HepG2 (cell line): ENCODE measurements at regions not wholly inside any gene's neighbourhood (a gene's known extent, or its start where the extent isn't known, plus 50 kb on each side); places are given as distances from the start of the nearest gene placed in this dataset.
A peak's percentile ranks its signal among the peaks of the same experiment; 100 is the strongest.

Experiments used
- AGO1 ChIP-seq: fragments of 200-400 bp; formaldehyde crosslinking; IDR thresholded peaks from 2 replicates; pipeline ENCODE4 v1.6.1; 2017; ENCODE audit warnings: mild to moderate bottlenecking, low read depth, low read length, moderate library complexity; ENCODE audit not compliant: poor library complexity, severe bottlenecking
- AKNA ChIP-seq: sonication (generic); formaldehyde crosslinking; IDR thresholded peaks from 2 replicates; pipeline ENCODE4 v1.4.0; 2020; ENCODE audit warnings: missing genetic modification reagents, borderline replicate concordance
- ATAD3A ChIP-seq: sonication (generic); formaldehyde crosslinking; IDR thresholded peaks from 2 replicates; pipeline ENCODE4 v1.4.0; 2020; ENCODE audit warnings: missing genetic modification reagents
- CENPT ChIP-seq: sonication (generic); formaldehyde crosslinking; IDR thresholded peaks from 2 replicates; pipeline ENCODE4 v1.8.0; 2022; ENCODE audit warnings: low read depth, mild to moderate bottlenecking, moderate library complexity, missing genetic modification reagents
- CREB1 ChIP-seq, 2 experiments: fragments of 450-650 bp in 1 of 2; IDR thresholded peaks; 2 replicates each; pipeline ENCODE4 v1.6.1; 2016 to 2017; ENCODE audit warnings: control low read depth in 1 of 2, mild to moderate bottlenecking in 1 of 2, missing compliant biosample characterization in 1 of 2, missing genetic modification characterization in 1 of 2
- FOSL1 ChIP-seq: sonication (generic); formaldehyde crosslinking; IDR thresholded peaks from 2 replicates; pipeline ENCODE4 v1.9.0; 2021; ENCODE audit warnings: missing genetic modification reagents, borderline replicate concordance
- HOMEZ ChIP-seq: IDR thresholded peaks from 2 replicates; pipeline ENCODE4 v1.6.1; 2016; ENCODE audit warnings: low read depth
- IKZF1 ChIP-seq: fragments of 450-650 bp; IDR thresholded peaks from 2 replicates; pipeline ENCODE4 v1.7.1; 2016
- IKZF4 ChIP-seq: sonication (generic); formaldehyde crosslinking; IDR thresholded peaks from 2 replicates; pipeline ENCODE4 v1.5.1; 2020; ENCODE audit warnings: borderline replicate concordance, mild to moderate bottlenecking, low read depth, missing genetic modification reagents; ENCODE audit errors: not compliant biosample characterization
- KDM4B ChIP-seq: sonication (generic); formaldehyde crosslinking; IDR thresholded peaks from 2 replicates; pipeline ENCODE4 v1.4.0; 2020; ENCODE audit warnings: missing genetic modification reagents
- NFKB2 ChIP-seq: sonication (generic); formaldehyde crosslinking; IDR thresholded peaks from 2 replicates; pipeline ENCODE4 v1.4.0; 2020; ENCODE audit warnings: missing genetic modification reagents, borderline replicate concordance
- PAX8 ChIP-seq: sonication (generic); formaldehyde crosslinking; IDR thresholded peaks from 2 replicates; pipeline ENCODE4 v1.8.0; 2022; ENCODE audit warnings: mild to moderate bottlenecking, missing genetic modification reagents, borderline replicate concordance
- PRMT3 ChIP-seq: sonication (generic); formaldehyde crosslinking; IDR thresholded peaks from 2 replicates; pipeline ENCODE4 v1.8.1; 2022; ENCODE audit warnings: low read depth, mild to moderate bottlenecking, moderate library complexity, missing genetic modification reagents, borderline replicate concordance
- SALL2 ChIP-seq: sonication (generic); formaldehyde crosslinking; IDR thresholded peaks from 2 replicates; pipeline ENCODE4 v1.8.1; 2023; ENCODE audit warnings: mild to moderate bottlenecking, missing genetic modification reagents, inconsistent platforms
- SMAD3 ChIP-seq: sonication (generic); formaldehyde crosslinking; IDR thresholded peaks from 2 replicates; pipeline ENCODE4 v1.4.0; 2020; ENCODE audit warnings: missing genetic modification reagents
- SNAI1 ChIP-seq: sonication (generic); formaldehyde crosslinking; IDR thresholded peaks from 2 replicates; pipeline ENCODE4 v1.5.0; 2020; ENCODE audit warnings: mild to moderate bottlenecking, missing genetic modification reagents, borderline replicate concordance
- SP4 ChIP-seq: sonication (generic); formaldehyde crosslinking; IDR thresholded peaks from 2 replicates; pipeline ENCODE4 v1.8.1; 2023; ENCODE audit warnings: mild to moderate bottlenecking, missing genetic modification reagents
- U2AF2 ChIP-seq: fragments of 200-400 bp; formaldehyde crosslinking; IDR thresholded peaks from 2 replicates; pipeline ENCODE4 v1.6.1; 2017; ENCODE audit warnings: low read depth, mild to moderate bottlenecking, low read length
- ZIK1 ChIP-seq: sonication (generic); formaldehyde crosslinking; IDR thresholded peaks from 2 replicates; pipeline ENCODE4 v1.5.0; 2020; ENCODE audit warnings: mild to moderate bottlenecking, low read depth, missing genetic modification reagents, borderline replicate concordance
- ZKSCAN8 ChIP-seq: IDR thresholded peaks from 2 replicates; pipeline ENCODE4 v1.6.1; 2016; ENCODE audit warnings: borderline replicate concordance, missing genetic modification reagents, missing compliant biosample characterization
- ZNF230 ChIP-seq: sonication (generic); formaldehyde crosslinking; IDR thresholded peaks from 2 replicates; pipeline ENCODE4 v1.4.0; 2020; ENCODE audit warnings: mild to moderate bottlenecking, missing genetic modification reagents
- ZNF343 ChIP-seq: sonication (generic); formaldehyde crosslinking; IDR thresholded peaks from 2 replicates; pipeline ENCODE4 v1.4.0; 2020; ENCODE audit warnings: mild to moderate bottlenecking, missing genetic modification reagents
- ZNF570 ChIP-seq: sonication (generic); formaldehyde crosslinking; IDR thresholded peaks from 2 replicates; pipeline ENCODE4 v1.4.0; 2020; ENCODE audit warnings: mild to moderate bottlenecking, missing genetic modification reagents, borderline replicate concordance
- ZSCAN30 ChIP-seq: sonication (generic); formaldehyde crosslinking; IDR thresholded peaks from 2 replicates; pipeline ENCODE4 v1.5.0; 2020; ENCODE audit warnings: mild to moderate bottlenecking, missing genetic modification reagents

- TF ChIP-seq KDM4B (CRISPR knock-in tag) = no peak
- no peak for TF ChIP-seq AGO1
- TF ChIP-seq U2AF2 = no peak
- no peak for TF ChIP-seq ATAD3A
- TF ChIP-seq CENPT (CRISPR knock-in tag) = no peak
- no peak for TF ChIP-seq PAX8 (CRISPR knock-in tag)
- TF ChIP-seq IKZF1 = no peak
- no peak for TF ChIP-seq IKZF4 (CRISPR knock-in tag)
- TF ChIP-seq PRMT3 (CRISPR knock-in tag) = no peak
- peak; percentile 73; the same call in 1 of the 2 replicates for TF ChIP-seq SALL2
- no peak for TF ChIP-seq ZNF230 (CRISPR knock-in tag)
- no peak for TF ChIP-seq ZKSCAN8 (CRISPR knock-in tag)
- 0 out of 2 replicates have a peak, but pooled peaks have one; percentile 34 for TF ChIP-seq SNAI1
- TF ChIP-seq ZNF570 = no peak
- TF ChIP-seq AKNA (CRISPR knock-in tag) = no peak
- 0 out of 2 replicates have a peak, but pooled peaks have one; percentile 17 for TF ChIP-seq SP4 (CRISPR knock-in tag)
- no peak for TF ChIP-seq ZSCAN30
- no peak for TF ChIP-seq CREB1 (IDR thresholded peaks at IDR 0.05)
- TF ChIP-seq CREB1 (CRISPR knock-in tag; IDR thresholded peaks at IDR 0.05) = no peak
- 0 out of 2 replicates have a peak, but pooled peaks have one; percentile 17 for TF ChIP-seq SMAD3 (CRISPR knock-in tag)
- no peak for TF ChIP-seq ZIK1 (CRISPR knock-in tag)
- no peak for TF ChIP-seq FOSL1 (CRISPR knock-in tag)
- TF ChIP-seq HOMEZ (CRISPR knock-in tag) = no peak
- TF ChIP-seq NFKB2 (CRISPR knock-in tag) = peak; percentile 27; the same call in 1 of the 2 replicates
- no peak for TF ChIP-seq ZNF343
Measured at GRCh38 chr7:65239707-65240352, 133.8 kb upstream of the ZNF92 start (continued).
